ENCODE measurements at regions not wholly inside any gene's neighbourhood (a gene's known extent, or its start where the extent isn't known, plus 50 kb on each side); places are given as distances from the start of the nearest gene placed in this dataset.

DNA sequence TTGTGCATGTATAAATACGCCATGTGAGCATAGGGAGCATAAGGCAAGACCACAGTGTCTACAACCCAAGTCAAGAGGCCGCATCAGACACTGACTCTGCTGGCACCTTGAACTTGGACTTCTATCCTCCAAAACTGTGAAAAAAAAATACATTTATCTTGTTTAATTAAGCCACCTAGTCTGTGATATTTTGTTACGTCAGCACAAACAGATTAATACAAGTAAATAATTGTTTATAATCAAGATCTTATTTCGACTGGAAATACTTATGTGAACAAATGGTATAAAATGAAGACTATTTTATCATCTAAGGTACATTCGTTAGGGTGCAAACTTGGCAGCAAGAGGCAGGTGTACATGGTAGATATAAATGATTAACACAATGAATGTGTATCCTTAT is 599.3 kb upstream of the LRRC4C start:
- TF ChIP-seq, protein P1, sequence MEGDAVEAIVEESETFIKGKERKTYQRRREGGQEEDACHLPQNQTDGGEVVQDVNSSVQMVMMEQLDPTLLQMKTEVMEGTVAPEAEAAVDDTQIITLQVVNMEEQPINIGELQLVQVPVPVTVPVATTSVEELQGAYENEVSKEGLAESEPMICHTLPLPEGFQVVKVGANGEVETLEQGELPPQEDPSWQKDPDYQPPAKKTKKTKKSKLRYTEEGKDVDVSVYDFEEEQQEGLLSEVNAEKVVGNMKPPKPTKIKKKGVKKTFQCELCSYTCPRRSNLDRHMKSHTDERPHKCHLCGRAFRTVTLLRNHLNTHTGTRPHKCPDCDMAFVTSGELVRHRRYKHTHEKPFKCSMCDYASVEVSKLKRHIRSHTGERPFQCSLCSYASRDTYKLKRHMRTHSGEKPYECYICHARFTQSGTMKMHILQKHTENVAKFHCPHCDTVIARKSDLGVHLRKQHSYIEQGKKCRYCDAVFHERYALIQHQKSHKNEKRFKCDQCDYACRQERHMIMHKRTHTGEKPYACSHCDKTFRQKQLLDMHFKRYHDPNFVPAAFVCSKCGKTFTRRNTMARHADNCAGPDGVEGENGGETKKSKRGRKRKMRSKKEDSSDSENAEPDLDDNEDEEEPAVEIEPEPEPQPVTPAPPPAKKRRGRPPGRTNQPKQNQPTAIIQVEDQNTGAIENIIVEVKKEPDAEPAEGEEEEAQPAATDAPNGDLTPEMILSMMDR (IDR thresholded peaks at IDR 0.05; ENCODE audit: low read length), result no peak
- no peak for TF ChIP-seq EZH2 (optimal IDR thresholded peaks at IDR 0.05; ENCODE audit: low read depth, low read length)

All from MM.1S (cell line).